ENCODE measurements at regions not wholly inside any gene's neighbourhood (a gene's known extent, or its start where the extent isn't known, plus 50 kb on each side); places are given as distances from the start of the nearest gene placed in this dataset.

- TF ChIP-seq CTCF (IDR thresholded peaks at IDR 0.05) (no peak), POLR2A (IDR thresholded peaks at IDR 0.05) (no peak)
Measured at GRCh38 chrX:128543114-128543513, 490.9 kb upstream of the ACTRT1 start.

All from heart left ventricle (tissue), 13 donors.